BLaER1 (cell line): ENCODE measurements at regions not wholly inside any gene's neighbourhood (a gene's known extent, or its start where the extent isn't known, plus 50 kb on each side); places are given as distances from the start of the nearest gene placed in this dataset.

ENCODE experiments used
- H3K27ac ChIP-seq: shearing (Covaris generic); formaldehyde crosslinking; 2 replicates; pipeline ENCODE4 v1.8.1; 2022
- H3K27me3 ChIP-seq: shearing (Covaris generic); formaldehyde crosslinking; 2 replicates; pipeline ENCODE4 v1.8.1; 2022
- H3K36me3 ChIP-seq: shearing (Covaris generic); formaldehyde crosslinking; 2 replicates; pipeline ENCODE4 v1.8.1; 2022
- H3K4me1 ChIP-seq: shearing (Covaris generic); formaldehyde crosslinking; 2 replicates; pipeline ENCODE4 v1.8.1; 2022
- H3K4me2 ChIP-seq: shearing (Covaris generic); formaldehyde crosslinking; 2 replicates; pipeline ENCODE4 v1.8.1; 2022
- H3K4me3 ChIP-seq: shearing (Covaris generic); formaldehyde crosslinking; 2 replicates; pipeline ENCODE4 v1.8.1; 2022
- H3K9ac ChIP-seq: shearing (Covaris generic); formaldehyde crosslinking; 2 replicates; pipeline ENCODE4 v1.8.1; 2022
- H3K9me3 ChIP-seq: shearing (Covaris generic); formaldehyde crosslinking; 2 replicates; pipeline ENCODE4 v1.8.1; 2022
- H4K20me1 ChIP-seq: shearing (Covaris generic); formaldehyde crosslinking; 2 replicates; pipeline ENCODE4 v1.8.1; 2022
- Cebpa-rat ChIP-seq: shearing (Covaris generic); IDR thresholded peaks from 2 replicates; pipeline ENCODE4 v1.8.1; 2022

DNA sequence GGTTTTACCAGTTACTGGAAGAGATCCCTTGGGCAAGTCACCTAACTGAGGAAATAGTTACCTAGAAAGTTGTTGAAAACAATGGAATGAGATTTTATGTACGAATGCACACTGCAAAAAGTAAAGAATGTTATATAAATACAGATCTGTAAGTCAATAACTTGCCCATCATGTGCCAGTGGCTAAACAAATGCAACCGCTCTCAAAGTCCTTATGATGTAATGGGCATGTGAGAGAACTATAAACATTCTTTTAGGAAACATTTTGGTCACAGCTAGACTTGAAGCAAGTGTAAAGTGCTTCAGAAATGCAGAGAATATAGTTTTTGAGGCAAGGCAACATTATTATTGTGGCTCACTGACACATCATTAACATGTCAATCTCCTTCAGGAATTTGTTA lies 1044.5 kb downstream of the TUSC7 start:
- H3K9me3 ChIP-seq = no peaks in the 10 kb centered on the region
- no peak overlapping the region for H3K4me3 ChIP-seq
- no peaks in the 10 kb centered on the region for H3K27me3 ChIP-seq
- no peak overlapping the region for H3K4me2 ChIP-seq
- H3K4me1 ChIP-seq = no peaks in the 10 kb centered on the region
- no peak overlapping the region for H3K27ac ChIP-seq
- H3K9ac ChIP-seq = no peak overlapping the region
- H3K36me3 ChIP-seq = no peaks in the 10 kb centered on the region
- TF ChIP-seq Cebpa-rat = no peak
- H4K20me1 ChIP-seq = no peaks in the 10 kb centered on the region

DNA sequence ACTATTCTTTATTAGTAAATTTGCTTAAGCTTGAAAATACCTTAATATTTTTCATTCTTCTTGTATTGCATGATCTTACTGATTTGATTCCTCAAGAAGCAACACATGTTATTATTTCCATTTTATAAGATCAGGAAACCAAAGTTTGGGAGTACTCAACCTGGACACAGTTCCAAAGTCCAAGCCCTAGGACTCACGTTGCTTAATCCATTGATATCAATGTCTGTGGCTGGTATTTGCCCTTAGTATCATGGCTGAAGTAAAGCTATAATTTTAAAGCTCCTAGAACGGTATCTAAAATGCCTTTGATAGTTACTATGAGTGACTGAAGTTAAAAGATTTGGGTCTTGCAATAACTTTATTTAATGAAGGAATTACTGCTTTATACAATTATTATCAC lies 1045.3 kb downstream of the TUSC7 start:
- no peaks in the 10 kb centered on the region for H4K20me1 ChIP-seq
- no peak overlapping the region for H3K4me3 ChIP-seq
- no peaks in the 10 kb centered on the region for H3K9me3 ChIP-seq
- H3K36me3 ChIP-seq = no peaks in the 10 kb centered on the region
- no peak overlapping the region for H3K9ac ChIP-seq
- no peak for TF ChIP-seq Cebpa-rat
- no peaks in the 10 kb centered on the region for H3K27me3 ChIP-seq
- no peak overlapping the region for H3K4me2 ChIP-seq
- no peaks in the 10 kb centered on the region for H3K4me1 ChIP-seq
- H3K27ac ChIP-seq = no peak overlapping the region

DNA sequence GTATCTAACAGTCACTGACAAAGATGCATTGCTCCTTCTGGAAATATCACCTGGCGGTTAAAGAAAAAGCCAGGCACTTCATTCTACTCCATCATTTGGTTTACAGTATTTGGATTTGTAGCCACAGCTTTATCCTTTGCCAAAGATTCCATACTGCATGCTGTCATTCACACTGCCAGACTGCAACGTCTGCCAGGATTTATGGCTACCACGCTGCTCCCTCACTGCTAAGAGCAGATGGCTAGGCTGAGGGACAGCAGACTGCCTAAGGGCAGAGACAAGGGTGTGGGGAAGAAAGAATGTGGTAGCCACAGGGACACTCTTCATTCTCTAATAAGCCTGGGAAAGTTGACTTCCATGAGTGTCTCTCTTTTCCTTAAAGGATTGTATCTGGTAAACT lies 1047.0 kb downstream of the TUSC7 start:
- Histone ChIP-seq H3K27me3 (no peaks in the 10 kb centered on the region), H3K9ac (no peak overlapping the region), H4K20me1 (no peaks in the 10 kb centered on the region), H3K4me1 (no peaks in the 10 kb centered on the region), H3K4me2 (no peak overlapping the region), H3K4me3 (no peak overlapping the region), H3K9me3 (no peaks in the 10 kb centered on the region), H3K27ac (no peak overlapping the region), H3K36me3 (no peaks in the 10 kb centered on the region)
- no peak for TF ChIP-seq Cebpa-rat

DNA sequence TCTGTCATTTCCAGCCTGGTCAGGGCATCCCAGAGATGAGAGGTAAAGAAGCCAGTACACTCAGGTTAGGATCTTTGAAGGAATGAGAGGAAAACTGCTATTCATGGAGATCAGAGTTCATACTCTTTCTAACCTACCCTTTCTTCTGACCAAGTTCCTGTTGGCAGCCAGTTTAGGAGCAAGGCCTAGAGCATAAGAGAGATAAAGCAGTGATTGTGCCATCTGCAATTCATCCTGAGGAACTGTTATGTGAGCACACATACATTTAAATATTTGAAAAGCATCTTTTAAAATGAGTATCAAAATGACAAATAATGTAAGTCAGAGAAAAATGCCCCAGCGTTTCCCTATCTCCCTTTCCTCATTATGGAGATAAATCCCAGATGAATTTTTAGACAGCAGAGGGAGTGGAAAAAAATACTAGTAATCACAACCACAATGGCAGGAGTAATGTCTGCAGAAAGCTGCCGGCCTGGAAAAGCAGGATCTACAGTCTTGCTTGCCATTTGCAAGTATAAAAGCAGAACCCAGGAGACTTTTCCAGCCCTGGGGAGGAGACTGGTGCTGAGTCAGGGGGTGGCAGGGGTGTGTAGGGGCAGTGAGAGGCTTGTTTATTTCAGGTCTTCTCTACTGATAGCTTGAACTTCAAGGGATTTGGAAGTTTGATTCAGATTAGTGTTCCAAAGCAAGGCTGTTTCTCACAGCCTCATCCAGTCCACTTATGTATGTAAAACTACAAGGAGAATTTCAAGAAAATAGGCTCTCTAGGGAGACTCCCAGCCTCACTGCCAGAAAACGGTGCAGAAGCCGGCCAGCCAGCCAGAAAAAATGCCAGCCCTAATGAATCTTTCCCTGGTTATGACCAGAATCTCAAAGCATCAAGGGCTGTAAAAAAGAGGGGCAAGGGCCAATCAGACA lies 1052.4 kb downstream of the TUSC7 start:
- no peaks in the 10 kb centered on the region for H4K20me1 ChIP-seq
- H3K27me3 ChIP-seq = no peaks in the 10 kb centered on the region
- no peaks in the 10 kb centered on the region for H3K4me1 ChIP-seq
- H3K4me3 ChIP-seq = no peak overlapping the region
- TF ChIP-seq Cebpa-rat = no peak
- no peak overlapping the region for H3K27ac ChIP-seq
- H3K36me3 ChIP-seq = no peaks in the 10 kb centered on the region
- no peak overlapping the region for H3K4me2 ChIP-seq
- no peaks in the 10 kb centered on the region for H3K9me3 ChIP-seq
- no peak overlapping the region for H3K9ac ChIP-seq

GRCh38 chr3:117762621-117763037 lies 1053.0 kb downstream of the TUSC7 start:
- Histone ChIP-seq H4K20me1 (no peaks in the 10 kb centered on the region), H3K9ac (no peak overlapping the region), H3K36me3 (no peaks in the 10 kb centered on the region), H3K4me3 (no peak overlapping the region), H3K27me3 (no peaks in the 10 kb centered on the region), H3K4me1 (no peaks in the 10 kb centered on the region), H3K9me3 (no peaks in the 10 kb centered on the region), H3K27ac (no peak overlapping the region), H3K4me2 (no peak overlapping the region)
- no peak for TF ChIP-seq Cebpa-rat

GRCh38 chr3:117763561-117763960 lies 1054.0 kb downstream of the TUSC7 start:
- H3K27ac ChIP-seq = no peak overlapping the region
- no peaks in the 10 kb centered on the region for H3K27me3 ChIP-seq
- no peaks in the 10 kb centered on the region for H4K20me1 ChIP-seq
- H3K4me1 ChIP-seq = no peaks in the 10 kb centered on the region
- no peak overlapping the region for H3K9ac ChIP-seq
- no peak for TF ChIP-seq Cebpa-rat
- no peaks in the 10 kb centered on the region for H3K36me3 ChIP-seq
- H3K4me2 ChIP-seq = no peak overlapping the region
- H3K4me3 ChIP-seq = no peak overlapping the region
- no peaks in the 10 kb centered on the region for H3K9me3 ChIP-seq

- Histone ChIP-seq H3K4me2 (no peak overlapping the region), H3K27ac (no peak overlapping the region), H4K20me1 (no peaks in the 10 kb centered on the region), H3K4me3 (no peak overlapping the region), H3K4me1 (no peaks in the 10 kb centered on the region), H3K9ac (no peak overlapping the region), H3K9me3 (no peaks in the 10 kb centered on the region), H3K36me3 (no peaks in the 10 kb centered on the region), H3K27me3 (no peaks in the 10 kb centered on the region)
- no peak for TF ChIP-seq Cebpa-rat
These were observed 1059.0 kb downstream of the TUSC7 start for GRCh38 chr3:117768581-117768980.

GRCh38 chr3:117774130-117774529 lies 1064.6 kb downstream of the TUSC7 start:
- TF ChIP-seq Cebpa-rat = no peak
- Histone ChIP-seq H3K27me3 (no peaks in the 10 kb centered on the region), H3K27ac (no peak overlapping the region)

DNA sequence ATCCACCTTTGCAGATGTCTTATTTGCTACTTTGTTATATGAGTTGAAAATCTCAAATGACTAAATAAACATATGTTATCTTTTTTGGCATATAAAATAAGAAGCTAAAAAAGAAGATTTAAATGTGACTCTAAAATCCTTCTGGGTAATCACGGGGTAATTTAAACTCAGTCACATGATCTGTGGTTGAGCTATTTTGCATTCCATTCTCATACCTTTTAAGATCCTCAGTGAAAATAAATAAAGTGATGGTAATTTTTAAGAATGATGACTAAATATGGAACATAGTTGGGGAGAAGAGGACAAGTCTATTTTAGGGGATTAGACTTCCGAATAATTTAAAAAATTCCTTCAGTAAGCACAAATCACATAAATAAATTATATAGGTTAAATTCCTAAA lies 1076.8 kb downstream of the TUSC7 start:
- Histone ChIP-seq H3K36me3 (no peaks in the 10 kb centered on the region), H3K4me3 (no peak overlapping the region), H3K4me1 (peaks cover 7% of the 10 kb centered on the region), H3K27ac (no peak overlapping the region), H4K20me1 (no peaks in the 10 kb centered on the region), H3K9me3 (no peaks in the 10 kb centered on the region), H3K9ac (no peak overlapping the region), H3K4me2 (no peak overlapping the region), H3K27me3 (no peaks in the 10 kb centered on the region)
- no peak for TF ChIP-seq Cebpa-rat

More at GRCh38 chr3:117774130-117774529, 1064.6 kb downstream of the TUSC7 start:
- Histone ChIP-seq H4K20me1 (no peaks in the 10 kb centered on the region), H3K4me1 (no peaks in the 10 kb centered on the region), H3K9me3 (no peaks in the 10 kb centered on the region), H3K36me3 (no peaks in the 10 kb centered on the region), H3K4me3 (no peak overlapping the region), H3K9ac (no peak overlapping the region), H3K4me2 (no peak overlapping the region)

- no peak for TF ChIP-seq Cebpa-rat
- peak overlapping the region; percentile 33 for H3K4me2 ChIP-seq
- H3K27me3 ChIP-seq = no peaks in the 10 kb centered on the region
- no peak overlapping the region for H3K9ac ChIP-seq
- no peak overlapping the region for H3K4me3 ChIP-seq
- no peaks in the 10 kb centered on the region for H3K36me3 ChIP-seq
- H3K9me3 ChIP-seq = no peaks in the 10 kb centered on the region
- no peak overlapping the region for H3K27ac ChIP-seq
- H3K4me1 ChIP-seq = peaks cover 7% of the 10 kb centered on the region
- no peaks in the 10 kb centered on the region for H4K20me1 ChIP-seq
These were observed 1078.5 kb downstream of the TUSC7 start for GRCh38 chr3:117788061-117788460.
